Stomach (tissue), 8 donors: ENCODE measurements at regions not wholly inside any gene's neighbourhood (a gene's known extent, or its start where the extent isn't known, plus 50 kb on each side); places are given as distances from the start of the nearest gene placed in this dataset.

ENCODE experiments used
- DNase-seq, 2 donors: peaks; one replicate each; pipeline versions ENCODE4 v3.0.0 to v3.0.0-alpha.2; 2013 to 2019
- H3K27ac ChIP-seq, 5 donors: fragments of 200-600 bp in 4 of 5; sonication (generic) in 4 of 5; one replicate each; pipeline ENCODE4 v1.5.1; 2013 to 2019; ENCODE audit warnings: mild to moderate bottlenecking in 1 of 5, moderate library complexity in 1 of 5
- H3K27me3 ChIP-seq, 3 donors: fragments of 200-600 bp; sonication (generic); one replicate each; pipeline ENCODE4 v1.5.1; 2017 to 2019; ENCODE audit warnings: mixed run types in 1 of 3
- H3K36me3 ChIP-seq, 4 donors: fragments of 200-600 bp; sonication (generic); 1 replicate in 3 of 4; 2 replicates in 1 of 4; pipeline ENCODE4 v1.5.1; 2016 to 2019
- H3K4me1 ChIP-seq, 4 donors: fragments of 200-600 bp; sonication (generic); one replicate each; pipeline ENCODE4 v1.5.1; 2016 to 2019
- H3K4me3 ChIP-seq, 4 donors: fragments of 200-600 bp; sonication (generic) in 3 of 4; one replicate each; pipeline ENCODE4 v1.5.1; 2016 to 2019; ENCODE audit warnings: mild to moderate bottlenecking in 1 of 4
- H3K9me3 ChIP-seq, 4 donors: fragments of 200-600 bp; sonication (generic); one replicate each; pipeline ENCODE4 v1.5.1; 2016 to 2019
- CTCF ChIP-seq, 7 experiments: fragments of 450-650 bp in 4 of 7; fragments of 200-600 bp in 3 of 7; sonication (generic) in 3 of 7; IDR thresholded peaks; one replicate each; pipeline ENCODE4 v1.5.1; 2016 to 2019; ENCODE audit warnings: antibody characterized with exemption in 7 of 7, control low read depth in 2 of 7, mild to moderate bottlenecking in 1 of 7
- EP300 ChIP-seq: sonication (generic); formaldehyde crosslinking; IDR thresholded peaks from one replicate; pipeline ENCODE4 v1.6.1; 2017; ENCODE audit warnings: antibody characterized with exemption
- POLR2A ChIP-seq, 4 donors: fragments of 450-650 bp; IDR thresholded peaks; one replicate each; pipeline ENCODE4 v1.6.1; 2016; ENCODE audit warnings: antibody characterized with exemption in 4 of 4, control low read depth in 2 of 4, mild to moderate bottlenecking in 1 of 4, moderate library complexity in 1 of 4
- POLR2AphosphoS5 ChIP-seq, 3 donors: sonication (generic); formaldehyde crosslinking; IDR thresholded peaks; one replicate each; pipeline ENCODE4 v1.6.1; 2016; ENCODE audit warnings: antibody characterized with exemption in 3 of 3
- WGBS, 5 donors: extraction: QIAGEN DNeasy Blood & Tissue Kit in 3 of 5; methylation state at CpG; one replicate each; pipeline versions ENCODE4 v1.1.5 to v1.1.7; 2013 to 2018; 5-methylcytosine and 5-hydroxymethylcytosine counted together
- intact Hi-C: fragments of 100-400 bp; cut with DNase I; formaldehyde crosslinking; loops from one replicate; pipeline ENCODE4 v1.15.1; 2023; ENCODE audit warnings: low total_unique reads
- donor health status: healthy with polysubstance abuse.
- donor health status: Bipolar disorder and iron deficiency.
- donor health status: healthy.

GRCh38 chr14:98304574-98304973, 967.4 kb downstream of the BCL11B start:
- TF ChIP-seq CTCF (IDR thresholded peaks at IDR 0.05) (no peak), POLR2AphosphoS5 (IDR thresholded peaks at IDR 0.05) (no peak)
- H3K27me3 ChIP-seq, result no peaks in the 10 kb centered on the region
- peaks cover 0 to 10% (median 0%) of the 10 kb centered on the region in 4 donors for H3K9me3 ChIP-seq
- intact Hi-C loops, result no loop called here
- H3K27ac ChIP-seq, result no peak overlapping the region
- H3K4me3 ChIP-seq, result no peak overlapping the region
- no peaks in the 10 kb centered on the region for H3K4me1 ChIP-seq
- H3K36me3 ChIP-seq, result no peaks in the 10 kb centered on the region
- no peak for DNase-seq
- 65 to 82% (median 74%) methylated on average over 3 of the region's 3 CpGs for WGBS, 5 donors

GRCh38 chr14:98309591-98309990, 962.4 kb downstream of the BCL11B start:
- WGBS, 5 donors, result 30 to 53% (median 43%) methylated on average over 1 of the region's 1 CpG
- intact Hi-C loops, result no loop called here
- H3K9me3 ChIP-seq, result peaks cover 0 to 12% (median 0%) of the 10 kb centered on the region in 4 donors
- H3K27me3 ChIP-seq, result no peaks in the 10 kb centered on the region
- no peak overlapping the region for H3K27ac ChIP-seq
- DNase-seq, result no peak
- H3K4me1 ChIP-seq, result no peaks in the 10 kb centered on the region
- H3K36me3 ChIP-seq, result no peaks in the 10 kb centered on the region
- no peak overlapping the region for H3K4me3 ChIP-seq
- TF ChIP-seq POLR2A (IDR thresholded peaks at IDR 0.05) (no peak), EP300 (no peak), POLR2AphosphoS5 (IDR thresholded peaks at IDR 0.05) (no peak), CTCF (IDR thresholded peaks at IDR 0.05) (no peak)

- intact Hi-C loops, result no loop called here
Measured at GRCh38 chr14:98312006-98312405, 960.0 kb downstream of the BCL11B start.

GRCh38 chr14:98321841-98322240, 950.2 kb downstream of the BCL11B start:
- Histone ChIP-seq H3K9me3 (peaks cover 0 to 35% (median 16%) of the 10 kb centered on the region in 4 donors), H3K27ac (no peak overlapping the region), H3K4me3 (no peak overlapping the region), H3K36me3 (no peaks in the 10 kb centered on the region), H3K27me3 (no peaks in the 10 kb centered on the region), H3K4me1 (no peaks in the 10 kb centered on the region)
- intact Hi-C loops, result no loop called here
- no peak for DNase-seq
- WGBS, 5 donors, result 69 to 81% (median 76%) methylated on average over 3 of the region's 3 CpGs
- no peak for TF ChIP-seq POLR2AphosphoS5 (IDR thresholded peaks at IDR 0.05)

More at GRCh38 chr14:98312006-98312405, 960.0 kb downstream of the BCL11B start:
- no peak for TF ChIP-seq POLR2A (IDR thresholded peaks at IDR 0.05)
- TF ChIP-seq CTCF (IDR thresholded peaks at IDR 0.05), result no peak
- TF ChIP-seq EP300, result no peak
- TF ChIP-seq POLR2AphosphoS5 (IDR thresholded peaks at IDR 0.05), result no peak
- no peaks in the 10 kb centered on the region for H3K27me3 ChIP-seq
- no peak overlapping the region for H3K4me3 ChIP-seq
- WGBS, 5 donors, result 68 to 85% (median 76%) methylated on average over 1 of the region's 1 CpG
- peaks cover 0 to 3% (median 0%) of the 10 kb centered on the region in 4 donors for H3K9me3 ChIP-seq
- no peaks in the 10 kb centered on the region for H3K4me1 ChIP-seq
- no peak for DNase-seq
- no peak overlapping the region for H3K27ac ChIP-seq
- H3K36me3 ChIP-seq, result no peaks in the 10 kb centered on the region

- Histone ChIP-seq H3K27ac (no peak overlapping the region), H3K4me1 (no peaks in the 10 kb centered on the region), H3K9me3 (peaks cover 0 to 28% (median 12%) of the 10 kb centered on the region in 4 donors), H3K36me3 (no peaks in the 10 kb centered on the region), H3K27me3 (no peaks in the 10 kb centered on the region), H3K4me3 (no peak overlapping the region)
- TF ChIP-seq CTCF (IDR thresholded peaks at IDR 0.05) (no peak), EP300 (no peak), POLR2A (IDR thresholded peaks at IDR 0.05) (no peak), POLR2AphosphoS5 (IDR thresholded peaks at IDR 0.05) (no peak)
- DNase-seq, result no peak
- 84 to 94% (median 91%) methylated on average over 2 of the region's 2 CpGs for WGBS, 5 donors
- intact Hi-C loops, result no loop called here
Measured at GRCh38 chr14:98323836-98324235, 948.2 kb downstream of the BCL11B start.
